ENCODE measurements at regions not wholly inside any gene's neighbourhood (a gene's known extent, or its start where the extent isn't known, plus 50 kb on each side); places are given as distances from the start of the nearest gene placed in this dataset.

DNA sequence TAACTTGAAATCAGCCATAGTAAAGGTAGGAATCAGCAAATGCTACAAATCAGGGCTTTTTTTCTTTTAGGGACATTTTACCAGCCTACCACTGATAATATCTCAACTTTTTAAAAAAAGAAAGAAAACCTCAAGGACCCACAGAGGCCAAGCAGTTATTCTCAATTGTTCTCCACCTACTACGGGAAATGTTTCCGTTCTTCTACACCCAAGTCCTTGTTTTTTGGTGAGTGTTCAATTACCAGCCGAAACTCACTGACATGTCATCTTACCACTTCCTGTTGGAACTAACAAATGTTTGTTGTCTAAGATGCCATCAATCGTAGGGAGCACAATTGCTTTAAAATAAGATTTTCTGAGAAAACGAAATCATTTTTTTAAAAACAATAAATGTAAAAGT, 50.2 kb upstream of the CDK1 start:
- POLR2A ChIA-PET (ENCODE audit: unreplicated experiment) = no interaction called here
- CTCF ChIA-PET = no interaction called here
- no peaks in the 10 kb centered on the region for H3K36me3 ChIP-seq (ENCODE audit: low read depth)
- H2AFZ ChIP-seq = no peak overlapping the region
- H3K27me3 ChIP-seq (ENCODE audit: insufficient read depth, low read depth) = no peaks in the 10 kb centered on the region
- TF ChIP-seq EZH2 (IDR thresholded peaks at IDR 0.05; ENCODE audit: low read depth) (no peak), CTCF (conservative IDR thresholded peaks at IDR 0.05) (no peak)
- H3K79me2 ChIP-seq (ENCODE audit: low read depth) = peaks cover 20% of the 10 kb centered on the region
- no peak for DNase-seq
- BruUV-seq (replicated peaks) = no TSS peak
- H3K9me3 ChIP-seq (ENCODE audit: insufficient read depth, low read depth) = no peaks in the 10 kb centered on the region
- H3K9me2 ChIP-seq (ENCODE audit: insufficient read depth) = no peaks in the 10 kb centered on the region
- peaks cover 17% of the 10 kb centered on the region for H3K4me1 ChIP-seq (replicated peaks; ENCODE audit: insufficient read depth)
- no peaks in the 10 kb centered on the region for H4K20me1 ChIP-seq (ENCODE audit: insufficient read depth)
- intact Hi-C loops (cut with micrococcal nuclease; ENCODE audit: unreplicated experiment) = no loop called here
- H3K4me2 ChIP-seq = no peak overlapping the region
- H3K4me3 ChIP-seq = no peak overlapping the region
- no peak overlapping the region for H3K27ac ChIP-seq
- H3F3A ChIP-seq (ENCODE audit: insufficient read depth, low read depth) = peaks cover 3% of the 10 kb centered on the region; the same call in 1 of the 2 replicates

DNA sequence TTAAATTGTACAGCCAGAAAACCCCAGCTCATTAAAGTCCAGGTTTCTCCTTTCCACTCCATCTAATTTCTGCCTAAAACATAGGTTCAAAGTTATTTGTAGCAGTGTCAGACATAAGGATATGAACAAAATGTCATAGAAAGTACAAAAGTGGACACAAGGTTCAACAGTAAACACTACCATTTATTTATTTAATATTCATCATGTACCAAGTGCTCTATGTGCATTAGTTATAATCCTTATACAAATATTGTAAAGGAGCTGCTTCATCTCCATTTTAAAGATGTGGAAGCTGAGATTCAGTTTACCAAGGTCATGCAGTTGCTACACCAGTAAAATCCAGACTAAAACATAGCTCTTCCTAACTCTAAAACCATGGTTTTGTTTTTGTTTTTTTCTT, 52.0 kb upstream of the CDK1 start:
- Histone ChIP-seq H3K27me3 (ENCODE audit: insufficient read depth, low read depth) (no peaks in the 10 kb centered on the region), H4K20me1 (ENCODE audit: insufficient read depth) (no peaks in the 10 kb centered on the region), H3K27ac (no peak overlapping the region), H3K4me1 (replicated peaks; ENCODE audit: insufficient read depth) (peaks cover 8% of the 10 kb centered on the region), H3K9me2 (ENCODE audit: insufficient read depth) (no peaks in the 10 kb centered on the region), H3K9me3 (ENCODE audit: insufficient read depth, low read depth) (no peaks in the 10 kb centered on the region), H3K4me3 (no peak overlapping the region), H3K79me2 (ENCODE audit: low read depth) (peaks cover 17% of the 10 kb centered on the region), H3K36me3 (ENCODE audit: low read depth) (no peaks in the 10 kb centered on the region), H2AFZ (no peak overlapping the region), H3K4me2 (no peak overlapping the region), H3F3A (ENCODE audit: insufficient read depth, low read depth) (peaks cover 3% of the 10 kb centered on the region; the same call in 1 of the 2 replicates)
- ChIA-PET CTCF (no interaction called here), POLR2A (ENCODE audit: unreplicated experiment) (interaction anchor here (0.6 kb wide), 1 partner anchor 620 kb away, joined by 5 read pairs; no protein-coding TSS in a partner anchor)
- intact Hi-C loops (cut with micrococcal nuclease; ENCODE audit: unreplicated experiment) = no loop called here
- DNase-seq = no peak
- no TSS peak for BruUV-seq (replicated peaks)
- TF ChIP-seq EZH2 (IDR thresholded peaks at IDR 0.05; ENCODE audit: low read depth) (no peak), CTCF (conservative IDR thresholded peaks at IDR 0.05) (no peak)

GRCh38 chr10:60722623-60723022, 55.7 kb upstream of the CDK1 start:
- no peaks in the 10 kb centered on the region for H4K20me1 ChIP-seq (ENCODE audit: insufficient read depth)
- BruUV-seq (replicated peaks) = no TSS peak
- H3K79me2 ChIP-seq (ENCODE audit: low read depth) = no peaks in the 10 kb centered on the region
- no peak overlapping the region for H3K4me3 ChIP-seq
- intact Hi-C loops (cut with micrococcal nuclease; ENCODE audit: unreplicated experiment) = no loop called here
- H3K9me3 ChIP-seq (ENCODE audit: insufficient read depth, low read depth) = no peaks in the 10 kb centered on the region
- no peak for DNase-seq
- H3F3A ChIP-seq (ENCODE audit: insufficient read depth, low read depth) = no peaks in the 10 kb centered on the region
- no peak overlapping the region for H3K27ac ChIP-seq
- no peak overlapping the region for H3K4me2 ChIP-seq
- H3K36me3 ChIP-seq (ENCODE audit: low read depth) = no peaks in the 10 kb centered on the region
- POLR2A ChIA-PET (ENCODE audit: unreplicated experiment) = no interaction called here
- CTCF ChIA-PET = no interaction called here
- TF ChIP-seq EZH2 (IDR thresholded peaks at IDR 0.05; ENCODE audit: low read depth) (no peak), CTCF (conservative IDR thresholded peaks at IDR 0.05) (no peak)
- no peaks in the 10 kb centered on the region for H3K4me1 ChIP-seq (replicated peaks; ENCODE audit: insufficient read depth)
- H2AFZ ChIP-seq = no peak overlapping the region
- no peaks in the 10 kb centered on the region for H3K9me2 ChIP-seq (ENCODE audit: insufficient read depth)
- H3K27me3 ChIP-seq (ENCODE audit: insufficient read depth, low read depth) = no peaks in the 10 kb centered on the region

Measured in PC-9 (cell line).